GM23338 (cell line): ENCODE measurements at regions not wholly inside any gene's neighbourhood (a gene's known extent, or its start where the extent isn't known, plus 50 kb on each side); places are given as distances from the start of the nearest gene placed in this dataset.

ENCODE experiments used
- ATAC-seq: fragments of 200-7000 bp; cut with Tn5 transposase; 3 replicates; pipeline ENCODE4 v1.9.1; 2020
- DNase-seq: peaks from one replicate; pipeline ENCODE4 v3.0.0-alpha.2; 2015; ENCODE audit warnings: low spot score
- H2AFZ ChIP-seq: fragments of 200-600 bp; sonication (generic); 2 replicates; pipeline ENCODE4 v1.8.0; 2016; ENCODE audit warnings: antibody characterized with exemption, mild to moderate bottlenecking, moderate library complexity
- H3F3A ChIP-seq: fragments of 200-600 bp; sonication (generic); replicated peaks from 2 replicates; pipeline ENCODE4 v1.8.0; 2017; ENCODE audit warnings: antibody characterized with exemption, mixed run types, low read depth
- H3K27ac ChIP-seq: fragments of 200-600 bp; sonication (generic); 2 replicates; pipeline ENCODE4 v1.6.1; 2016; ENCODE audit warnings: low read depth
- H3K27me3 ChIP-seq: fragments of 200-600 bp; sonication (generic); 2 replicates; pipeline ENCODE4 v1.8.0; 2016; ENCODE audit warnings: mild to moderate bottlenecking, mixed run types, moderate library complexity; ENCODE audit not compliant: insufficient read depth
- H3K36me3 ChIP-seq: fragments of 200-600 bp; sonication (generic); 2 replicates; pipeline ENCODE4 v1.8.0; 2016; ENCODE audit warnings: mild to moderate bottlenecking; ENCODE audit not compliant: insufficient read depth
- H3K4me1 ChIP-seq: fragments of 200-600 bp; sonication (generic); 2 replicates; pipeline ENCODE4 v1.8.0; 2016; ENCODE audit warnings: mild to moderate bottlenecking, moderate library complexity; ENCODE audit not compliant: insufficient read depth
- H3K4me2 ChIP-seq: fragments of 200-600 bp; sonication (generic); 2 replicates; pipeline ENCODE4 v1.7.1; 2017; ENCODE audit warnings: mixed run types
- H3K4me3 ChIP-seq: fragments of 200-600 bp; sonication (generic); 2 replicates; pipeline ENCODE4 v1.6.1; 2016; ENCODE audit warnings: mixed run types
- H3K79me2 ChIP-seq: fragments of 200-600 bp; sonication (generic); replicated peaks from 2 replicates; pipeline ENCODE4 v1.8.0; 2017; ENCODE audit warnings: mild to moderate bottlenecking; ENCODE audit not compliant: insufficient read depth
- H3K9me2 ChIP-seq: fragments of 200-600 bp; sonication (generic); 2 replicates; pipeline ENCODE4 v1.8.0; 2017; ENCODE audit not compliant: insufficient read depth
- H4K20me1 ChIP-seq: fragments of 200-600 bp; sonication (generic); replicated peaks from 2 replicates; pipeline ENCODE4 v1.8.0; 2017; ENCODE audit warnings: mild to moderate bottlenecking; ENCODE audit not compliant: insufficient read depth
- H3K27ac Mint-ChIP-seq: 2 replicates; pipeline ENCODE4 v1.8.0; 2020; ENCODE audit warnings: inconsistent platforms, mild to moderate bottlenecking, moderate library complexity, mixed read lengths
- H3K27me3 Mint-ChIP-seq: 3 replicates; pipeline ENCODE4 v1.8.0; 2022; ENCODE audit warnings: low read depth, mild to moderate bottlenecking, moderate library complexity, mixed read lengths, inconsistent platforms; ENCODE audit not compliant: insufficient read depth, poor library complexity
- H3K36me3 Mint-ChIP-seq: 3 replicates; pipeline ENCODE4 v1.8.0; 2021; ENCODE audit warnings: low read depth, mild to moderate bottlenecking, inconsistent platforms, moderate library complexity, mixed read lengths
- H3K4me1 Mint-ChIP-seq: 3 replicates; pipeline ENCODE4 v1.8.0; 2020; ENCODE audit warnings: mild to moderate bottlenecking, inconsistent platforms, mixed read lengths
- H3K4me3 Mint-ChIP-seq: 3 replicates; pipeline ENCODE4 v1.8.0; 2021; ENCODE audit warnings: moderate library complexity, mild to moderate bottlenecking, inconsistent platforms, mixed read lengths
- H3K9me3 Mint-ChIP-seq: 3 replicates; pipeline ENCODE4 v1.8.0; 2020; ENCODE audit warnings: moderate library complexity, mild to moderate bottlenecking, inconsistent platforms, mixed read lengths
- CREB1 ChIP-seq: fragments of 250-450 bp; sonication (Bioruptor Pico); IDR thresholded peaks from 2 replicates; pipeline ENCODE4 v1.5.0; 2020; ENCODE audit warnings: low read depth, mild to moderate bottlenecking, moderate library complexity
- EZH2 ChIP-seq: fragments of 200-600 bp; sonication (generic); IDR thresholded peaks from one replicate; pipeline ENCODE4 v1.8.0; 2017; ENCODE audit warnings: antibody characterized with exemption, mild to moderate bottlenecking, low read depth; ENCODE audit not compliant: unreplicated experiment
- EZH2phosphoT487 ChIP-seq: fragments of 200-600 bp; sonication (generic); IDR thresholded peaks from one replicate; pipeline ENCODE4 v1.8.1; 2018; ENCODE audit warnings: antibody characterized with exemption; ENCODE audit not compliant: unreplicated experiment
- JUNB ChIP-seq: IDR thresholded peaks from one replicate; pipeline ENCODE4 v1.6.1; 2016; ENCODE audit warnings: antibody characterized with exemption; ENCODE audit not compliant: unreplicated experiment
- NANOG ChIP-seq: IDR thresholded peaks from 2 replicates; pipeline ENCODE4 v1.6.1; 2016; ENCODE audit warnings: antibody characterized with exemption, borderline replicate concordance
- POLR2AphosphoS5 ChIP-seq: IDR thresholded peaks from 2 replicates; pipeline ENCODE4 v1.6.1; 2016; ENCODE audit warnings: antibody characterized with exemption, low read depth
- REST ChIP-seq: IDR thresholded peaks from one replicate; pipeline ENCODE4 v1.6.1; 2018; ENCODE audit warnings: antibody characterized with exemption; ENCODE audit not compliant: unreplicated experiment
- STAT1 ChIP-seq: IDR thresholded peaks from one replicate; pipeline ENCODE4 v1.6.1; 2016; ENCODE audit warnings: antibody characterized with exemption; ENCODE audit not compliant: unreplicated experiment
- ZNF114 ChIP-seq: fragments of 250-450 bp; sonication (Bioruptor Pico); IDR thresholded peaks from 2 replicates; pipeline ENCODE4 v1.5.0; 2020; ENCODE audit warnings: mild to moderate bottlenecking, moderate library complexity
- ZNF331 ChIP-seq: fragments of 250-450 bp; sonication (Bioruptor Pico); IDR thresholded peaks from 2 replicates; pipeline ENCODE4 v1.5.0; 2020; ENCODE audit warnings: low read depth, mild to moderate bottlenecking, moderate library complexity
- ZNF462 ChIP-seq: fragments of 250-450 bp; sonication (Bioruptor Pico); IDR thresholded peaks from 2 replicates; pipeline ENCODE4 v1.5.0; 2020; ENCODE audit warnings: mild to moderate bottlenecking, moderate library complexity
- TF ChIP-seq, protein P1 (sequence below), 2 experiments: fragments of 200-600 bp in 1 of 2; sonication (generic) in 1 of 2; conservative IDR thresholded peaks; 2 replicates each; pipeline versions ENCODE4 v1.5.1 to v1.6.1; 2016 to 2017; ENCODE audit warnings: antibody characterized with exemption in 2 of 2, low read depth in 2 of 2, mild to moderate bottlenecking in 2 of 2, moderate library complexity in 1 of 2

GRCh38 chr4:75287738-75288517, 226.3 kb downstream of the RCHY1 start:
- no peak for ATAC-seq

More at GRCh38 chr4:75287738-75288517, 226.3 kb downstream of the RCHY1 start:
- Histone ChIP-seq H3K79me2 (no peaks in the 10 kb centered on the region), H2AFZ (no peak overlapping the region), H4K20me1 (no peaks in the 10 kb centered on the region), H3K4me2 (no peak overlapping the region), H3F3A (no peaks in the 10 kb centered on the region), H3K27me3 (no peaks in the 10 kb centered on the region), H3K9me2 (no peaks in the 10 kb centered on the region), H3K36me3 (no peaks in the 10 kb centered on the region), H3K4me1 (no peaks in the 10 kb centered on the region), H3K4me3 (no peak overlapping the region), H3K27ac (no peak overlapping the region)
- Mint-ChIP-seq H3K4me1 (peaks cover 9% of the 10 kb centered on the region; the same call in 2 of the 3 replicates), H3K27me3 (no peaks in the 10 kb centered on the region), H3K27ac (no peak overlapping the region), H3K9me3 (peaks cover under 1% of the 10 kb centered on the region; the same call in 1 of the 3 replicates), H3K4me3 (no peak overlapping the region), H3K36me3 (no peaks in the 10 kb centered on the region)
- TF ChIP-seq ZNF114 (no peak), STAT1 (no peak), EZH2 (no peak), EZH2phosphoT487 (no peak), POLR2AphosphoS5 (no peak), ZNF462 (CRISPR knock-in tag) (no peak), ZNF331 (CRISPR knock-in tag) (no peak), REST (no peak), CREB1 (CRISPR knock-in tag) (no peak), NANOG (no peak), JUNB (no peak)
- TF ChIP-seq, protein P1, sequence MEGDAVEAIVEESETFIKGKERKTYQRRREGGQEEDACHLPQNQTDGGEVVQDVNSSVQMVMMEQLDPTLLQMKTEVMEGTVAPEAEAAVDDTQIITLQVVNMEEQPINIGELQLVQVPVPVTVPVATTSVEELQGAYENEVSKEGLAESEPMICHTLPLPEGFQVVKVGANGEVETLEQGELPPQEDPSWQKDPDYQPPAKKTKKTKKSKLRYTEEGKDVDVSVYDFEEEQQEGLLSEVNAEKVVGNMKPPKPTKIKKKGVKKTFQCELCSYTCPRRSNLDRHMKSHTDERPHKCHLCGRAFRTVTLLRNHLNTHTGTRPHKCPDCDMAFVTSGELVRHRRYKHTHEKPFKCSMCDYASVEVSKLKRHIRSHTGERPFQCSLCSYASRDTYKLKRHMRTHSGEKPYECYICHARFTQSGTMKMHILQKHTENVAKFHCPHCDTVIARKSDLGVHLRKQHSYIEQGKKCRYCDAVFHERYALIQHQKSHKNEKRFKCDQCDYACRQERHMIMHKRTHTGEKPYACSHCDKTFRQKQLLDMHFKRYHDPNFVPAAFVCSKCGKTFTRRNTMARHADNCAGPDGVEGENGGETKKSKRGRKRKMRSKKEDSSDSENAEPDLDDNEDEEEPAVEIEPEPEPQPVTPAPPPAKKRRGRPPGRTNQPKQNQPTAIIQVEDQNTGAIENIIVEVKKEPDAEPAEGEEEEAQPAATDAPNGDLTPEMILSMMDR (conservative IDR thresholded peaks at IDR 0.05; ENCODE audit: low read depth in 2 of 2) = no peak
- DNase-seq = no peak
